ENCODE measurements at regions not wholly inside any gene's neighbourhood (a gene's known extent, or its start where the extent isn't known, plus 50 kb on each side); places are given as distances from the start of the nearest gene placed in this dataset.

DNA sequence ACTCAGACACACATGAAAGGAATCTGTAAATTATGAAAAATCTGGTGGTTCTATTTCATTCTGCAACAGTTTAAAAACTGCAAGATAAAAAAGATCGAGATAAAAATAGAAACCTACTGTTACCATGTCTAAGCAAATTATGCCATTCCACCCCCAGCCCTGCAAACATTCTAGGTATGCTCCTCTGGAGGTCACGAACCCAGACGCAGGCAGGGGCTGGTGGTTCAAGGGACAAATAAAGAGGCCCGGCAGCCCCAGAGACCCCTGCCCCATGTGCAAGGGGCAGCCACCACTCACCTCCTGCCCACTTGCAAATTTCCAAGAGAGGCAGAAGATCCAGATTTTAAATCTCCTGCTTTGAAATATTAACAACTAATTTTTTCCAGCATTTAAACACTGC, 210.5 kb downstream of the ANAPC1 start:
- in situ Hi-C loops (cut with MboI; ENCODE audit: low sequenced_read_pairs, unreplicated experiment), result no loop called here
- DNase-seq (ENCODE audit: low spot score), result no peak
- TF ChIP-seq, protein P1, sequence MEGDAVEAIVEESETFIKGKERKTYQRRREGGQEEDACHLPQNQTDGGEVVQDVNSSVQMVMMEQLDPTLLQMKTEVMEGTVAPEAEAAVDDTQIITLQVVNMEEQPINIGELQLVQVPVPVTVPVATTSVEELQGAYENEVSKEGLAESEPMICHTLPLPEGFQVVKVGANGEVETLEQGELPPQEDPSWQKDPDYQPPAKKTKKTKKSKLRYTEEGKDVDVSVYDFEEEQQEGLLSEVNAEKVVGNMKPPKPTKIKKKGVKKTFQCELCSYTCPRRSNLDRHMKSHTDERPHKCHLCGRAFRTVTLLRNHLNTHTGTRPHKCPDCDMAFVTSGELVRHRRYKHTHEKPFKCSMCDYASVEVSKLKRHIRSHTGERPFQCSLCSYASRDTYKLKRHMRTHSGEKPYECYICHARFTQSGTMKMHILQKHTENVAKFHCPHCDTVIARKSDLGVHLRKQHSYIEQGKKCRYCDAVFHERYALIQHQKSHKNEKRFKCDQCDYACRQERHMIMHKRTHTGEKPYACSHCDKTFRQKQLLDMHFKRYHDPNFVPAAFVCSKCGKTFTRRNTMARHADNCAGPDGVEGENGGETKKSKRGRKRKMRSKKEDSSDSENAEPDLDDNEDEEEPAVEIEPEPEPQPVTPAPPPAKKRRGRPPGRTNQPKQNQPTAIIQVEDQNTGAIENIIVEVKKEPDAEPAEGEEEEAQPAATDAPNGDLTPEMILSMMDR (IDR thresholded peaks at IDR 0.05; ENCODE audit: borderline replicate concordance, control extremely low read depth, extremely low read depth, insufficient read depth, missing control alignments), result no peak

DNA sequence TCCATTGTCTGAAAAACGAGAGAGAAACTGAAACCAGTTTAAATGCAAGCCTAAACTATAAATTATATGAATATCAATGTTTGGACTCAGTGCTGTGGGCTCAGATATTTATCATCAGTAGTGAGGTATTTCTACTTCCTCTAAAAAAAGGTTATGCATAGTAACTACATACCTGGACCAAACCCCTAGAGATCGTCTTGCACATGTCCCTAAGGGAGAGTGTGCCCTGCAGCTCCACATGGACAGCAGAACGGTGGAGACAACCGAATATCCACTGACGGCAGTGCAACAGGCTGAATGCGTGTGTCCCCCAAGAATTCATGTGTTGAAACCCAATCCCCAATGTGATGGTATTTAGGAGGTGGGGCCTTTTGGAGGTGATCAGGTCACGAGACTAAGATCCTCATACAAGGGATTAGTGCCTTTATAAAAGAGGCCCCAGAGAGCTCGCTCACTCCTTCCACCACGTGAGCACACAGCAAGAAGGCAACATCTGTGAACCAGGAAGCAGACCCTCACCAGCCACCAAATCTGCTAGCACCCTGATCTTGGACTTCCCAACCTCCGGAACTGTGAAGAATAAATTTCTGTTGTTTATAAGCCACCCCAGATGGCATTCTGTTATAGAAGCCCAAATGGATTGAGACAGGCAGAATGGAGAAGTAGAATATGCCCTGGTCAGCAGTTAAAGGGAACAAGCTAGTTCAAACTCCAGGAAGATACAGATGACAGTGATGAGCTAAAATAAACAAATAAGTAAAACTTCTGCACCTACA, 208.4 kb downstream of the ANAPC1 start:
- TF ChIP-seq, protein P1 (IDR thresholded peaks at IDR 0.05; ENCODE audit: borderline replicate concordance, control extremely low read depth, extremely low read depth, insufficient read depth, missing control alignments), result no peak
- in situ Hi-C loops (cut with MboI; ENCODE audit: low sequenced_read_pairs, unreplicated experiment), result no loop called here
- no peak for DNase-seq (ENCODE audit: low spot score)

DNA sequence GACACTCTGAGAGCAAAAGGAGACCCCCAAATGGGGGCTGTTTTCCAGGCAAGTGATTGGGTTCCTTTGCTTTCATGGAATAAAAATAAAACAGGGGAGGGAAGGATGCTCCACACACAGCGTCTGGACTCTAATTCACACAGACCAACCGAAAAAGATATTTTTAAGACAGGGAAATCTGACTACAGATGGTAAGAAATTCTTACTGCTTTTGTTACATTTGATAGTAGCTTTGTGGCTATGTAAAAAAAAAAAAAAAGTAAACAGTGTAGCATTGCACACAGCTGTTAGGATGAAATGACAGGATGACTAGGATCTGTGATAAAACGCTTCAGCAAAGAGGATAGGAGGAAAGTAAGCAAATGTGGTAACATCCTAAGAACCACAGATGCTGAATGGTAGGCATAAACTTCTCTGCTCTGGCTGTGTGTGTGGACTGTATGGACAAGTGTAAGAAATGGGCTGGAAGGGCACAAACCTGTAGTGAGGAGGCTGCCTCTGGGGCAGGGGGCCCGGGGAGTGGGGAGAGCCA, 207.6 kb downstream of the ANAPC1 start:
- TF ChIP-seq, protein P1 (IDR thresholded peaks at IDR 0.05; ENCODE audit: borderline replicate concordance, control extremely low read depth, extremely low read depth, insufficient read depth, missing control alignments), result no peak
- DNase-seq (ENCODE audit: low spot score), result no peak
- in situ Hi-C loops (cut with MboI; ENCODE audit: low sequenced_read_pairs, unreplicated experiment), result no loop called here

DNA sequence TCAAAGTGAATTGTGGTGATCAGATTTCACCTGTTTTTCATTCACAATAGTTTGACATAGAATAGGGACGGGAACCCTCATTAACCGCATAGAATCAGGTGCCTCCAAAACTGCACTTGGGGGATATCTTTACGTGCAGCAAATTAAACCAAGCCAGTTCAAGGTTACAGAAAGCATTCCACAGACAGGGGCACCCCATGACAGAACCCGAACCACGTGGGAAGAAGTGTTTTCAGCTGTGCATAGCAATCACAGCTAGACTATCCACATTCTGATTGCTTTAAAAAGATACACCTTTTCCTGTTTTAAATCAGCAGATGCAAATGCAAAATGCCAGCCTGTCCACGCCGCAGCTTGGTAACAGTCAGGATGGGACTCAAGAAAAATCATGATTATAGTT, 205.8 kb downstream of the ANAPC1 start:
- in situ Hi-C loops (cut with MboI; ENCODE audit: low sequenced_read_pairs, unreplicated experiment), result no loop called here
- no peak for DNase-seq (ENCODE audit: low spot score)
- TF ChIP-seq, protein P1 (IDR thresholded peaks at IDR 0.05; ENCODE audit: borderline replicate concordance, control extremely low read depth, extremely low read depth, insufficient read depth, missing control alignments), result no peak

DNA sequence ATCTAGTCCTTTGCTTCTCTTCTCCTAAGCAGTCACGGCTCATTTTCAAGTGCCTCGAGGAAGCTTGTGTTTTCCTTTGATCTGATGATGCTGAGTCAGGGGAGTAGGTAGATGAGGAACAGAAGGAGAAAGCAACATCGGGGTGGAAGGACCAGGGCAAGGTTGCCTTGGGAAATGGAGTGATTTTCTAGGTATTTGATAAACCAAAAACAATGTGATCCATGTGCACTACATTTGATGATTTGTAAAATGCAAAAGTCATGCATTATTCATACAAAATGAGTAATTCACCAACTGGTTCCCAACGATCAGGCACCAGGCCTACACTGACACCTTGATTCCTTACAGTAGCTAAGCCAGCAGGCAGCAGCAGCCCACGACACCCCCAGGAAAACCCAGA, 205.3 kb downstream of the ANAPC1 start:
- in situ Hi-C loops (cut with MboI; ENCODE audit: low sequenced_read_pairs, unreplicated experiment), result no loop called here
- no peak for DNase-seq (ENCODE audit: low spot score)
- TF ChIP-seq, protein P1 (IDR thresholded peaks at IDR 0.05; ENCODE audit: borderline replicate concordance, control extremely low read depth, extremely low read depth, insufficient read depth, missing control alignments), result no peak

DNA sequence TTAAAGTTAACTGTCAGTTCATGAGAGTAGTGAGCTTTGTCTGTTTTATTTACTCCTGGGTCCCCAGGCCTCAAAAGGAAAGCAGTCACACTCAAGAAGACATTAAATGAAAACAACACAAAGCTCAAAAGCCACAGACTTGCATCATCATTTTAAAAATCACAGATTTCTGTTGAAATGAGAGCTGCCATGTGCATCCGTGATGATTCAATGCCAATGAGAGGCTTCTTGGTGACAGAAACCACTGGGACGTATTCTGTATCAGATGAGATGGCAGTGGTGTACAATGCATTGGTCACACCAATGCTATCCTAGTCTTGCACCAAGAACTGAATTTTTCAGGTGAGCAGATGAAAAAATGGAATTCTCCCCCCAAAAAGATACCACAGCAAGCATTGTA, 204.8 kb downstream of the ANAPC1 start:
- in situ Hi-C loops (cut with MboI; ENCODE audit: low sequenced_read_pairs, unreplicated experiment), result no loop called here
- TF ChIP-seq, protein P1 (IDR thresholded peaks at IDR 0.05; ENCODE audit: borderline replicate concordance, control extremely low read depth, extremely low read depth, insufficient read depth, missing control alignments), result no peak
- DNase-seq (ENCODE audit: low spot score), result no peak
